ENCODE measurements at regions not wholly inside any gene's neighbourhood (a gene's known extent, or its start where the extent isn't known, plus 50 kb on each side); places are given as distances from the start of the nearest gene placed in this dataset.

DNA sequence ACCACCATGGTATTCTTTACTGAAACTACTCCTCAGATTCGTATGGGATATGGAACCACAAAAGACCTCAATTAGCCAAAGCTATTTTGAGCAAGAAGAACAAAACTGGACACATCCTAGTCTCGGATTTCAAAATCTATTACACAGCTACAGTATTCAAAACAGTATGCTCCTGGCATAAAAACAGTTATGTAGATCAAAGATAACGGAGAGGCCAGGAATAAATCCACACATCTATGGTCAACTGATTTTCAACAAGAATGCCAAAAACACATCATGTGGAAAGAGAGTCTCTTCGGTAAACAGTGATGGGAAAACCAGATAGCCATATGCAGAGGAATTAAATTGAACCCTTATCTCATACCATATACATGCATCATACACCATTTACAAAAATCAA is 155.3 kb downstream of the SPCS3 start:
- DNase-seq, result no peak
- H3K4me3 ChIP-seq, result no peak overlapping the region
- no peaks in the 10 kb centered on the region for H3K9me3 ChIP-seq (ENCODE audit: insufficient read depth, low read depth)
- H3K27me3 ChIP-seq (ENCODE audit: insufficient read depth, low read depth), result no peaks in the 10 kb centered on the region
- BruUV-seq (replicated peaks), result no TSS peak
- no peaks in the 10 kb centered on the region for H3K36me3 ChIP-seq (ENCODE audit: low read depth)
- ChIA-PET POLR2A (ENCODE audit: unreplicated experiment) (no interaction called here), CTCF (no interaction called here)
- TF ChIP-seq EZH2 (IDR thresholded peaks at IDR 0.05; ENCODE audit: low read depth) (no peak), CTCF (conservative IDR thresholded peaks at IDR 0.05) (no peak)
- no peaks in the 10 kb centered on the region for H3K4me1 ChIP-seq (replicated peaks; ENCODE audit: insufficient read depth)
- H3K79me2 ChIP-seq (ENCODE audit: low read depth), result no peaks in the 10 kb centered on the region
- H4K20me1 ChIP-seq (ENCODE audit: insufficient read depth), result no peaks in the 10 kb centered on the region
- no peaks in the 10 kb centered on the region for H3K9me2 ChIP-seq (ENCODE audit: insufficient read depth)
- no peak overlapping the region for H3K4me2 ChIP-seq
- intact Hi-C loops (cut with micrococcal nuclease; ENCODE audit: unreplicated experiment), result no loop called here
- no peaks in the 10 kb centered on the region for H3F3A ChIP-seq (ENCODE audit: insufficient read depth, low read depth)
- H2AFZ ChIP-seq, result no peak overlapping the region
- H3K27ac ChIP-seq, result no peak overlapping the region

GRCh38 chr4:176478076-176478475 is 158.3 kb downstream of the SPCS3 start:
- Histone ChIP-seq H2AFZ (no peak overlapping the region), H3K36me3 (ENCODE audit: low read depth) (no peaks in the 10 kb centered on the region), H3F3A (ENCODE audit: insufficient read depth, low read depth) (no peaks in the 10 kb centered on the region), H3K9me2 (ENCODE audit: insufficient read depth) (no peaks in the 10 kb centered on the region), H3K27ac (no peak overlapping the region), H3K4me3 (no peak overlapping the region), H3K27me3 (ENCODE audit: insufficient read depth, low read depth) (no peaks in the 10 kb centered on the region), H3K4me1 (replicated peaks; ENCODE audit: insufficient read depth) (no peaks in the 10 kb centered on the region), H3K79me2 (ENCODE audit: low read depth) (no peaks in the 10 kb centered on the region), H3K4me2 (no peak overlapping the region), H4K20me1 (ENCODE audit: insufficient read depth) (no peaks in the 10 kb centered on the region), H3K9me3 (ENCODE audit: insufficient read depth, low read depth) (no peaks in the 10 kb centered on the region; the same call in 1 of the 2 replicates)
- no peak for DNase-seq
- BruUV-seq (replicated peaks), result no TSS peak
- intact Hi-C loops (cut with micrococcal nuclease; ENCODE audit: unreplicated experiment), result no loop called here
- POLR2A ChIA-PET (ENCODE audit: unreplicated experiment), result no interaction called here
- TF ChIP-seq EZH2 (IDR thresholded peaks at IDR 0.05; ENCODE audit: low read depth), result no peak
- TF ChIP-seq CTCF (conservative IDR thresholded peaks at IDR 0.05), result no peak
- CTCF ChIA-PET, result no interaction called here

GRCh38 chr4:176479767-176480166 is 160.0 kb downstream of the SPCS3 start:
- H3K4me3 ChIP-seq, result no peak overlapping the region
- ChIA-PET CTCF (no interaction called here), POLR2A (ENCODE audit: unreplicated experiment) (no interaction called here)
- no peak for TF ChIP-seq CTCF (conservative IDR thresholded peaks at IDR 0.05)
- no peak for TF ChIP-seq EZH2 (IDR thresholded peaks at IDR 0.05; ENCODE audit: low read depth)
- H4K20me1 ChIP-seq (ENCODE audit: insufficient read depth), result no peaks in the 10 kb centered on the region
- BruUV-seq (replicated peaks), result no TSS peak
- H3K27ac ChIP-seq, result no peak overlapping the region
- DNase-seq, result no peak
- H3K9me2 ChIP-seq (ENCODE audit: insufficient read depth), result no peaks in the 10 kb centered on the region; the same call in 1 of the 2 replicates
- H3K9me3 ChIP-seq (ENCODE audit: insufficient read depth, low read depth), result no peaks in the 10 kb centered on the region; the same call in 1 of the 2 replicates
- H3F3A ChIP-seq (ENCODE audit: insufficient read depth, low read depth), result no peaks in the 10 kb centered on the region
- no peak overlapping the region for H3K4me2 ChIP-seq
- intact Hi-C loops (cut with micrococcal nuclease; ENCODE audit: unreplicated experiment), result loop anchor here (1.0 kb wide), 1 partner anchor 33 kb away; no protein-coding TSS in a partner anchor
- H3K27me3 ChIP-seq (ENCODE audit: insufficient read depth, low read depth), result no peaks in the 10 kb centered on the region
- no peak overlapping the region for H2AFZ ChIP-seq
- H3K4me1 ChIP-seq (replicated peaks; ENCODE audit: insufficient read depth), result no peaks in the 10 kb centered on the region
- no peaks in the 10 kb centered on the region for H3K36me3 ChIP-seq (ENCODE audit: low read depth)
- H3K79me2 ChIP-seq (ENCODE audit: low read depth), result no peaks in the 10 kb centered on the region
